Lower lobe of right lung (tissue), 2 donors: ENCODE measurements at regions not wholly inside any gene's neighbourhood (a gene's known extent, or its start where the extent isn't known, plus 50 kb on each side); places are given as distances from the start of the nearest gene placed in this dataset.
"Not testable (repeated sequence)": the region's sequence is repeated elsewhere in the genome, so short reads cannot be mapped to it uniquely, and the experiment has no call there.

Experiments
- ATAC-seq, 2 donors: fragments of 200-7000 bp; cut with Tn5 transposase; one replicate each; pipeline ENCODE4 v1.9.1; 2020 to 2022; ENCODE audit warnings: mild to moderate bottlenecking in 2 of 2, moderate library complexity in 2 of 2
- DNase-seq: peaks from one replicate; pipeline ENCODE4 v3.0.0-alpha.2; 2020
- H3K27ac ChIP-seq: fragments of 200-600 bp; one replicate; pipeline ENCODE4 v1.8.0; 2022
- H3K27me3 ChIP-seq: fragments of 200-600 bp; one replicate; pipeline ENCODE4 v1.8.0; 2022; ENCODE audit warnings: low read depth
- H3K36me3 ChIP-seq: fragments of 200-600 bp; one replicate; pipeline ENCODE4 v1.8.0; 2022; ENCODE audit warnings: mild to moderate bottlenecking
- H3K4me1 ChIP-seq: fragments of 200-600 bp; one replicate; pipeline ENCODE4 v1.8.0; 2022
- H3K4me3 ChIP-seq: fragments of 200-600 bp; one replicate; pipeline ENCODE4 v1.8.0; 2022; ENCODE audit warnings: mild to moderate bottlenecking
- H3K9me3 ChIP-seq: fragments of 200-600 bp; one replicate; pipeline ENCODE4 v1.8.0; 2022
- CTCF ChIP-seq: fragments of 200-600 bp; IDR thresholded peaks from one replicate; pipeline ENCODE4 v1.8.0; 2022; ENCODE audit warnings: antibody characterized with exemption, mild to moderate bottlenecking
- intact Hi-C: fragments of 100-400 bp; cut with DNase I; formaldehyde crosslinking; loops from one replicate; pipeline ENCODE4 v1.11.0; 2022
- donor health status: DM: no; HTN: yes; CAD: no; lungs with severe emphysema.

DNA sequence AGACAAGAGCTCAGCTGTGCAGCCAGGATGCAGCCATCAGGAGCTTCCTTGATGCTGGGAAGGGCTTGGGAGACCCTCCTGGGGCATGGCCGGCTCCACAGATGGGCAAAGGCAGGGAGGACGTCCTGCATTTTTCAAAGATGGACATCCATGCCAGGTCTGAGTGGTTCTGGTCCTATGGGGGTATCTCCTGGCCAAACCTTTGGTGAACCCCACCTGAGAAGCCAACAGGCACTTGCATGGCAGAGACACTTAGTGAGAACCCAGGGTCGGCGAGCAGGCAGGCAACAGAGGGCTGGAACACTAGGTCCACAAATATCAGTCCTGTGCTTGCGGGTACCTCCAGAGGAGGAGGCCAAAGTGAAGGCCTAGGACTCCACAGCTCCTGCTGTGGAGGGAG, 70.0 kb downstream of the KCTD15 start:
- no peaks in the 10 kb centered on the region for H3K27me3 ChIP-seq
- no peak for TF ChIP-seq CTCF
- peaks cover 4% of the 10 kb centered on the region for H3K4me1 ChIP-seq
- intact Hi-C loops = no loop called here
- DNase-seq (no peak), ATAC-seq (no peak)
- H3K9me3 ChIP-seq = no peaks in the 10 kb centered on the region
- H3K27ac ChIP-seq = no peak overlapping the region
- H3K4me3 ChIP-seq = no peak overlapping the region
- H3K36me3 ChIP-seq = no peaks in the 10 kb centered on the region

- H3K9me3 ChIP-seq = no peaks in the 10 kb centered on the region
- TF ChIP-seq CTCF = no peak
- H3K36me3 ChIP-seq = no peaks in the 10 kb centered on the region
- ATAC-seq (no peak), DNase-seq (no peak)
- peaks cover 4% of the 10 kb centered on the region for H3K4me1 ChIP-seq
- peak overlapping the region; percentile 20 for H3K4me3 ChIP-seq
- H3K27ac ChIP-seq = peak overlapping the region; percentile 25
- H3K27me3 ChIP-seq = no peaks in the 10 kb centered on the region
- intact Hi-C loops = no loop called here
Measured at GRCh38 chr19:33868076-33868735, 71.5 kb downstream of the KCTD15 start.

GRCh38 chr19:33868788-33869412, 72.2 kb downstream of the KCTD15 start:
- Histone ChIP-seq H3K27me3 (no peaks in the 10 kb centered on the region), H3K4me3 (peak overlapping the region; percentile 20), H3K4me1 (peaks cover 4% of the 10 kb centered on the region), H3K9me3 (no peaks in the 10 kb centered on the region), H3K27ac (peak overlapping the region; percentile 25), H3K36me3 (no peaks in the 10 kb centered on the region)
- intact Hi-C loops = no loop called here
- DNase-seq = no peak
- TF ChIP-seq CTCF = no peak
- peak; percentile 55 to 59 for ATAC-seq

DNA sequence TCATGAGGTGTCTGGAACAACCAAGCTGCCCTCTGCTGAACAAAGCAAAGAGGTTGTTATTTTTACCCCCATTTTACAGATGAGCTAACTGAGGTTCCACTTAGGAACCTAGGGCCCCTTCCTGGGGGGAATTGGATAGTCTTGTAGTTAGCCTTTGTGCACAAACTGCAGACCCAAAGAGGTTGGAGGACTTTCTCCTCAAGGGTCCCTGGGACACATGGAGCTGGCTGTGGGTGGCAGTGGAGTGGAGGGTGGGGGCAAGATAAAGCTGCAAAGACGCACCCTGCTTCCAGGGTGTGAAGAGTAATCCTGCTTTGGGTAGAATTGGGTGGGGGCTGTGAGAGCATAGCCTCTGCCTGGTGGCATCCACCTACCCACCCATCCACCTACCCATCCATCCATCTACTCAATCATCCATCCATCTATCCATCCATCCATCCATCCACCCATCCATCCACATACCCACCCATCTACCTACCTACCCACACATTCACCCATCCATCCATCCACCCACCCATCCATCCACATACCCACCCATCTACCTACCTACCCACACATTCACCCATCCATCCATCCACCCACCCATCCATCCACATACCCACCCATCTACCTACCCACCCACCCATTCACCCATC, 73.7 kb downstream of the KCTD15 start:
- ATAC-seq, H3K4me3 ChIP-seq, H3K27me3 ChIP-seq, H3K4me1 ChIP-seq, DNase-seq, H3K36me3 ChIP-seq, H3K27ac ChIP-seq, intact Hi-C loops, H3K9me3 ChIP-seq: not testable (repeated sequence)

DNA sequence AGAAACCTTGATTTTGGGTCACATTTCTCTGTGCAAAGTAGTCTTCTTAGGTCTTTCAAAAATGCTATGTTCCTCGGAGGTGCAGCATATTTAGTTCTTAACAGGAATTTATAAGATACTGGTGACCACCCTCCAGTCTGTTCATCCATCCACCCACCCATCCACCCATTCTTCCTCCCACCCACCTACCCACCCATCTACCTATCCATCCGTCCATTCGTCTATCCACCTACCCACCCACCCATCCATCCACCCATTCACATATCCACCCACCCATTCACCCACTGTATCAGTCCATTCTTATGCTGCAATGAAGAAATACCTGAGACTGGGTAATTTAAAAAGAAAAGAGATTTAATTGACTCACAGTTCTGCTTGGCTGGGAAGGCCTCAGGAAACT, 74.9 kb downstream of the KCTD15 start:
- Histone ChIP-seq H3K9me3 (no peaks in the 10 kb centered on the region), H3K27me3 (no peaks in the 10 kb centered on the region), H3K27ac (no peak overlapping the region), H3K36me3 (no peaks in the 10 kb centered on the region), H3K4me1 (peaks cover 4% of the 10 kb centered on the region), H3K4me3 (no peak overlapping the region)
- intact Hi-C loops = no loop called here
- TF ChIP-seq CTCF = no peak
- ATAC-seq (no peak), DNase-seq (no peak)
